KMS-11 (cell line): ENCODE measurements at regions not wholly inside any gene's neighbourhood (a gene's known extent, or its start where the extent isn't known, plus 50 kb on each side); places are given as distances from the start of the nearest gene placed in this dataset.

Experiments used
- H2AFZ ChIP-seq: fragments of 200-600 bp; sonication (generic); 2 replicates; pipeline ENCODE4 v1.6.1; 2016; ENCODE audit warnings: antibody characterized with exemption, mixed run types, low read depth
- H3K27ac ChIP-seq: fragments of 200-600 bp; sonication (generic); 2 replicates; pipeline ENCODE4 v1.6.1; 2016; ENCODE audit warnings: mild to moderate bottlenecking, mixed run types
- H3K27me3 ChIP-seq: fragments of 200-600 bp; sonication (generic); 2 replicates; pipeline ENCODE4 v1.6.1; 2017; ENCODE audit warnings: mild to moderate bottlenecking, low read depth, mixed run types, moderate library complexity; ENCODE audit not compliant: insufficient read depth
- H3K36me3 ChIP-seq: fragments of 200-600 bp; sonication (generic); 2 replicates; pipeline ENCODE4 v1.6.1; 2017; ENCODE audit warnings: mild to moderate bottlenecking, mixed run types; ENCODE audit not compliant: insufficient read depth
- H3K4me1 ChIP-seq: fragments of 200-600 bp; sonication (generic); 2 replicates; pipeline ENCODE4 v1.6.1; 2016; ENCODE audit warnings: mild to moderate bottlenecking, low read depth, mixed run types; ENCODE audit not compliant: poor library complexity, severe bottlenecking
- H3K4me2 ChIP-seq: fragments of 200-600 bp; sonication (generic); 2 replicates; pipeline ENCODE4 v1.7.0; 2016; ENCODE audit warnings: mild to moderate bottlenecking, mixed run types
- H3K4me3 ChIP-seq: fragments of 200-600 bp; sonication (generic); IDR thresholded peaks from 2 replicates; pipeline ENCODE4 v1.6.1; 2017; ENCODE audit warnings: low read depth, low read length, mixed read lengths; ENCODE audit not compliant: insufficient read depth
- H3K79me2 ChIP-seq: fragments of 200-600 bp; sonication (generic); 2 replicates; pipeline ENCODE4 v1.6.1; 2016; ENCODE audit warnings: low read depth, mixed run types; ENCODE audit not compliant: insufficient read depth
- H3K9ac ChIP-seq: fragments of 200-600 bp; sonication (generic); 2 replicates; pipeline ENCODE4 v1.6.1; 2016; ENCODE audit warnings: mild to moderate bottlenecking, mixed run types
- H4K20me1 ChIP-seq: fragments of 200-600 bp; sonication (generic); 2 replicates; pipeline ENCODE4 v1.6.1; 2016; ENCODE audit warnings: mild to moderate bottlenecking, mixed run types; ENCODE audit not compliant: insufficient read depth
- TF ChIP-seq, protein P1 (sequence below): fragments of 200-600 bp; sonication (generic); conservative IDR thresholded peaks from 2 replicates; pipeline ENCODE4 v1.6.1; 2017; ENCODE audit warnings: low read depth, mild to moderate bottlenecking, antibody characterized with exemption, low read length, moderate library complexity, mixed read lengths

DNA sequence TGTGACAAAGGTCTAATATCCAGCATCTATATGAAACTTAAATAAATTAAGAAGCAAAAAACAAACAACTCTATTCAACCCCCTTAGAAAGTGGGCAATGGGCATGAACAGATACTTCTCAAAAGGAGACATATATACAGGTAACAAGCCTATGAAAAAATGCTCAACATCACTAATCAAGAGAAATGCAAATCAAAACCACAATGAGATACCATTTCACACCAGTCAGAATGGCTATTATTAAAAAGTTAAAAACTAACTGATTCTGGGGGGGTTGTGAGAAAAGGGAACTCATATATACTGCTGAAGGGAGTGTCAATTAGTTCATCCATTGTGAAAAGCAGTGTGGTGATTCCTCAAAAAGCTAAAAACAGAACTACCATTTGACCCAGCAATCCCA lies 198.9 kb downstream of the BMP4 start:
- H3K4me1 ChIP-seq: no peaks in the 10 kb centered on the region
- no peaks in the 10 kb centered on the region for H3K36me3 ChIP-seq
- no peak overlapping the region for H3K4me2 ChIP-seq
- no peaks in the 10 kb centered on the region for H3K79me2 ChIP-seq
- no peaks in the 10 kb centered on the region for H3K27me3 ChIP-seq
- no peak overlapping the region for H3K4me3 ChIP-seq
- H3K27ac ChIP-seq: no peak overlapping the region
- no peaks in the 10 kb centered on the region for H4K20me1 ChIP-seq
- H3K9ac ChIP-seq: no peak overlapping the region
- TF ChIP-seq, protein P1, sequence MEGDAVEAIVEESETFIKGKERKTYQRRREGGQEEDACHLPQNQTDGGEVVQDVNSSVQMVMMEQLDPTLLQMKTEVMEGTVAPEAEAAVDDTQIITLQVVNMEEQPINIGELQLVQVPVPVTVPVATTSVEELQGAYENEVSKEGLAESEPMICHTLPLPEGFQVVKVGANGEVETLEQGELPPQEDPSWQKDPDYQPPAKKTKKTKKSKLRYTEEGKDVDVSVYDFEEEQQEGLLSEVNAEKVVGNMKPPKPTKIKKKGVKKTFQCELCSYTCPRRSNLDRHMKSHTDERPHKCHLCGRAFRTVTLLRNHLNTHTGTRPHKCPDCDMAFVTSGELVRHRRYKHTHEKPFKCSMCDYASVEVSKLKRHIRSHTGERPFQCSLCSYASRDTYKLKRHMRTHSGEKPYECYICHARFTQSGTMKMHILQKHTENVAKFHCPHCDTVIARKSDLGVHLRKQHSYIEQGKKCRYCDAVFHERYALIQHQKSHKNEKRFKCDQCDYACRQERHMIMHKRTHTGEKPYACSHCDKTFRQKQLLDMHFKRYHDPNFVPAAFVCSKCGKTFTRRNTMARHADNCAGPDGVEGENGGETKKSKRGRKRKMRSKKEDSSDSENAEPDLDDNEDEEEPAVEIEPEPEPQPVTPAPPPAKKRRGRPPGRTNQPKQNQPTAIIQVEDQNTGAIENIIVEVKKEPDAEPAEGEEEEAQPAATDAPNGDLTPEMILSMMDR: no peak
- no peak overlapping the region for H2AFZ ChIP-seq

DNA sequence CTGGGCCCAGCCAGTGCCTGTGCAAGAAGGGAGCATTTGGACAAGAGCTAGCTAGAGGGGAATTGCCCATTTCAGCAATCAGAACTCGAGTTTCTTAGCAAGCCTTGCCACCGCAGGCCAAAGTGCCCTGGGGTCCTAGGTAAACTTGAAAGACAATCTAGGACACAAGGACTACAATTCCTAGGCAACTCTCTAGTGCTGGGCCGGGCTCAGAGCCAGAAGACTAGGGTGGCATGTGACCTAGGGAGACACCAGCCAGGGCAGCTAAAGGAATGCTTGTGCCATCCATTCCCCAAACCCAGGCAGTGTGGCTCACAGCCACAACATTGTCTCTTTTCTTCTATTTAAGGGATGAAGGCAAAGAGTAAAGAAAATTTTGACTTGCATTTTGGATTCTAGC lies 205.0 kb downstream of the BMP4 start:
- Histone ChIP-seq H3K79me2 (no peaks in the 10 kb centered on the region), H3K27ac (no peak overlapping the region), H4K20me1 (no peaks in the 10 kb centered on the region), H3K36me3 (no peaks in the 10 kb centered on the region), H3K4me2 (no peak overlapping the region), H3K27me3 (no peaks in the 10 kb centered on the region), H3K4me3 (no peak overlapping the region), H3K9ac (no peak overlapping the region), H2AFZ (no peak overlapping the region), H3K4me1 (no peaks in the 10 kb centered on the region)
- TF ChIP-seq, protein P1: no peak

DNA sequence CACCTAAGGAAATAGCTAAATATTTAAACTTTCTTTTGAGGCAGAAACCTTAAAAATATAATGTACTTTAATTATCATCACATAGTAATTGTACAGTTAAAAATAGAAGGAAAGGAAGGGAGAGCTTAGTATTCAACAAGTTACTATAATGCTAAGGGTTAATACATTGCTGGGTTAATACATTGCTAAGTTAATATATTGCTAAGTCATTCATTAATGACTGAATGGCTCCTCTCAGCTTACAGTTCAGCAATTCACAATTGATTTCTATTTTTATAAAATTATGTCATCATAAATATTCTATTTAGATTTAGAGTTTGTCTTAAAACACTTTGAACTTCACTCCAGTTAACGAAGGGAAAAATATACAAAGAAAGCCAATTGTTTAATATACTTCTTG lies 207.9 kb downstream of the BMP4 start:
- Histone ChIP-seq H3K36me3 (no peaks in the 10 kb centered on the region), H3K4me1 (no peaks in the 10 kb centered on the region), H3K4me2 (no peak overlapping the region), H2AFZ (no peak overlapping the region), H4K20me1 (no peaks in the 10 kb centered on the region), H3K4me3 (no peak overlapping the region), H3K79me2 (no peaks in the 10 kb centered on the region), H3K27ac (no peak overlapping the region), H3K9ac (no peak overlapping the region), H3K27me3 (no peaks in the 10 kb centered on the region)
- TF ChIP-seq, protein P1: no peak

DNA sequence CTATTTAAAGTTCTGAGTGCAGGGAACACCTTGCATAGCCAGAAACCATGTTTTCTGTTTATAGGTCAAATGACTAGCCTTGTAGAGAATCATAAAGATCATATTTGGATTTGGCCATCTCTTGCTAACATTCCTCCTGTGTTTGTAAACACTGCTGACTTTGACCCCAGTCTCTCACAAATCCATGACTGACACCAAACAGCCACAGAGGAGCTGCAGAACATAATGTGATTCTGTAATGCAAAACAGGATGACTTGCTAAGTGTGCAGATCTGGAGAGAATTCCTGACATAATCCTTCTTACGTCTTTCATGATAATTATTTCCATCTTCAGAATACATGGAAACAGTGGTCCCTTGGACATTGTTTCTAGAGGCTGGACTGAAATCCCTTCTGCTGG lies 211.8 kb downstream of the BMP4 start:
- Histone ChIP-seq H3K4me1 (no peaks in the 10 kb centered on the region), H3K79me2 (no peaks in the 10 kb centered on the region), H2AFZ (no peak overlapping the region), H3K9ac (no peak overlapping the region), H3K36me3 (no peaks in the 10 kb centered on the region), H3K4me2 (no peak overlapping the region), H3K4me3 (no peak overlapping the region), H3K27me3 (no peaks in the 10 kb centered on the region), H4K20me1 (no peaks in the 10 kb centered on the region), H3K27ac (no peak overlapping the region)
- TF ChIP-seq, protein P1: no peak

DNA sequence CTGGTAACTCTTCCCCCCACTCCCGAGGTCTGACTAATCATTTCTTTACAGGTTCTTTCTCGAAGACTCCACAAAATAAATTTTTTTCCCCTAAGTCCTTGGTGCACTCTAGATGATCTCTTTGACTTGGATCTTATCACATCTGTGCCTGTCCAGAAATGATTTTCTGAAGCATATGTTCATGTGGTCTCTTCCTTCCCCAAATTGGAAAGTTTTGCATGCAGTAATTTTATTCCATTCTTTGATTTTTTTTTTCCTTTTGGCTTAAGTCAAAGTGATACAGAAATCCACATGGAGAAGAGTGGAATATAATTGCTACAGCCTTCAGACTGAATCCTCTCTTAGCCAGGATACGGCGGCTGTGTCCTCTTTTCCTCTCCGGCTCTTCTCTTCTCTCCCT lies 213.3 kb downstream of the BMP4 start:
- TF ChIP-seq, protein P1: no peak
- H3K9ac ChIP-seq: no peak overlapping the region

More for the DNA sequence above, 213.3 kb downstream of the BMP4 start:
- H3K4me3 ChIP-seq: no peak overlapping the region
- H3K4me2 ChIP-seq: no peak overlapping the region
- H3K27me3 ChIP-seq: no peaks in the 10 kb centered on the region
- no peaks in the 10 kb centered on the region for H3K79me2 ChIP-seq
- no peak overlapping the region for H3K27ac ChIP-seq
- no peaks in the 10 kb centered on the region for H3K36me3 ChIP-seq
- H2AFZ ChIP-seq: no peak overlapping the region
- H4K20me1 ChIP-seq: no peaks in the 10 kb centered on the region
- H3K4me1 ChIP-seq: no peaks in the 10 kb centered on the region
